ENCODE measurements at regions not wholly inside any gene's neighbourhood (a gene's known extent, or its start where the extent isn't known, plus 50 kb on each side); places are given as distances from the start of the nearest gene placed in this dataset.

- no TSS peak for BruUV-seq (replicated peaks)
- intact Hi-C loops (cut with micrococcal nuclease; ENCODE audit: unreplicated experiment): no loop called here
- DNase-seq (ENCODE audit: low read depth, low spot score): no peak
- no peak for TF ChIP-seq POLR2AphosphoS5 (IDR thresholded peaks at IDR 0.05; ENCODE audit: low read depth, low read length)
- no peak for TF ChIP-seq SIN3A (IDR thresholded peaks at IDR 0.05; ENCODE audit: borderline replicate concordance, insufficient read depth, low read depth, low read length)
- no peak for TF ChIP-seq CTCF (IDR thresholded peaks at IDR 0.05)
- TF ChIP-seq REST (IDR thresholded peaks at IDR 0.05; ENCODE audit: insufficient read depth in 1 of 2, low read depth in 2 of 2, low read length in 1 of 2): no peak
- no peak for TF ChIP-seq TCF7L2 (IDR thresholded peaks at IDR 0.05; ENCODE audit: low read depth, low read length)
- no peak overlapping the region for H3K4me3 ChIP-seq (ENCODE audit: low read depth in 2 of 2, low read length in 2 of 2)
- in situ Hi-C loops (cut with HindIII; ENCODE audit: low pct_unique_long_range_greater_than_20kb, low sequenced_read_pairs): no loop called here
- H3K9me3 ChIP-seq (ENCODE audit: control insufficient read depth, insufficient read depth, low read depth, low read length): no peaks in the 10 kb centered on the region
- CTCF ChIA-PET: no interaction called here
- POLR2A ChIA-PET: no interaction called here
- no peaks in the 10 kb centered on the region for H3K36me3 ChIP-seq (ENCODE audit: control insufficient read depth, insufficient read depth, low read length)
- H3K27me3 ChIP-seq (ENCODE audit: control insufficient read depth, insufficient read depth, low read length): no peaks in the 10 kb centered on the region
- H3K27ac ChIP-seq (ENCODE audit: low read length): no peak overlapping the region
- ATAC-seq: no peak
- H3K4me1 ChIP-seq (ENCODE audit: control insufficient read depth, insufficient read depth, low read length): no peaks in the 10 kb centered on the region
Measured at GRCh38 chr18:14921547-14921946, 173.6 kb downstream of the ANKRD30B start.

GRCh38 chr18:14922031-14922430 lies 174.1 kb downstream of the ANKRD30B start:
- no peak for ATAC-seq
- no peak for TF ChIP-seq POLR2AphosphoS5 (IDR thresholded peaks at IDR 0.05; ENCODE audit: low read depth, low read length)
- TF ChIP-seq REST (IDR thresholded peaks at IDR 0.05; ENCODE audit: insufficient read depth in 1 of 2, low read depth in 2 of 2, low read length in 1 of 2): no peak
- TF ChIP-seq SIN3A (IDR thresholded peaks at IDR 0.05; ENCODE audit: borderline replicate concordance, insufficient read depth, low read depth, low read length): no peak
- intact Hi-C loops (cut with micrococcal nuclease; ENCODE audit: unreplicated experiment): no loop called here

More at GRCh38 chr18:14922031-14922430, 174.1 kb downstream of the ANKRD30B start:
- Histone ChIP-seq H3K4me3 (ENCODE audit: low read depth in 2 of 2, low read length in 2 of 2) (no peak overlapping the region), H3K36me3 (ENCODE audit: control insufficient read depth, insufficient read depth, low read length) (no peaks in the 10 kb centered on the region), H3K4me1 (ENCODE audit: control insufficient read depth, insufficient read depth, low read length) (no peaks in the 10 kb centered on the region), H3K9me3 (ENCODE audit: control insufficient read depth, insufficient read depth, low read depth, low read length) (no peaks in the 10 kb centered on the region), H3K27me3 (ENCODE audit: control insufficient read depth, insufficient read depth, low read length) (no peaks in the 10 kb centered on the region), H3K27ac (ENCODE audit: low read length) (no peak overlapping the region)
- in situ Hi-C loops (cut with HindIII; ENCODE audit: low pct_unique_long_range_greater_than_20kb, low sequenced_read_pairs): no loop called here
- ChIA-PET CTCF (no interaction called here), POLR2A (no interaction called here)
- no peak for DNase-seq (ENCODE audit: low read depth, low spot score)
- BruUV-seq (replicated peaks): no TSS peak

Measured in Panc1 (cell line).